Ecto neural progenitor cell (in vitro differentiated cells): ENCODE measurements at regions not wholly inside any gene's neighbourhood (a gene's known extent, or its start where the extent isn't known, plus 50 kb on each side); places are given as distances from the start of the nearest gene placed in this dataset.
"Not testable (repeated sequence)": the region's sequence is repeated elsewhere in the genome, so short reads cannot be mapped to it uniquely, and the experiment has no call there.

Source experiments
- DNase-seq: peaks from one replicate; pipeline ENCODE4 v3.0.0-alpha.2; 2018; ENCODE audit warnings: low spot score

GRCh38 chr6:130557481-130558112 lies 191.8 kb downstream of the TMEM200A start:
- no peak for DNase-seq

DNA sequence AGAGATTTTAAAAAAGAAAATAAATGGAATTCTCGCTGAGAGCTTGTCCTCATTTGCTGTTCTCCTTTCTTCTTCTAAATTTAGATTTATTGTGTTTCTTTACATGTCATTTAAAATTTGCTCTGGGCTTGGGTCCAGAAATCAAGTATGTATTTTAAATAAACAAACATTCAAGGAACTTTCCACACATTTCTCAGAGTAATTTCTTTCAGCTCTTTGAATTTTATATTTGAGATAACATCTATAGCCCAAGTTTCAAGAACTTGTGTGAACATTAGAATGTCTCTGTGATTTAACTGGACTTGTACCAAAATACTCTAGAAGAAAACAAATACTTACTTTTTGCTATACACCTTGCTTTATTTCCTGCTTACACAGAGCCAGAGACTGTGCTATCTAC lies 192.3 kb downstream of the TMEM200A start:
- no peak for DNase-seq

DNA sequence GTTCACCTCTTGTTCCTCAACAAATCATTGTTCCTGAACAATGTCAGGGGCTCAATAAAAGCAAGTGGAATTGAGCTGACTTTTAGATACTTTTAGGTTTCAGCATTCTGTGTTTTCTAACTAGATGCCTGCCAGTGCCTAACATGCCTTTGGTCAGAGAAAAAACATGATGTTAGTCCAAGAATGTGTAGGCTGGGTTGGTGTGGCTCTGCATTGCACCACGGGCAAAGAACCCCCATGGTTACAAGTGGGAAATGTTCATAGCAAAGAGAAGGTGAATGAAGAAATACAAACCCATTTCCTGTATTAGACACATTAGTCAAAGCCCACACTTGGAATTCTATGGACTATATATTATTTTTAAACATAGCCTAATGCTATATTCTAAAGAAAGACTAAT lies 193.3 kb downstream of the TMEM200A start:
- no peak for DNase-seq

GRCh38 chr6:130560231-130560630 lies 194.4 kb downstream of the TMEM200A start:
- no peak for DNase-seq

DNA sequence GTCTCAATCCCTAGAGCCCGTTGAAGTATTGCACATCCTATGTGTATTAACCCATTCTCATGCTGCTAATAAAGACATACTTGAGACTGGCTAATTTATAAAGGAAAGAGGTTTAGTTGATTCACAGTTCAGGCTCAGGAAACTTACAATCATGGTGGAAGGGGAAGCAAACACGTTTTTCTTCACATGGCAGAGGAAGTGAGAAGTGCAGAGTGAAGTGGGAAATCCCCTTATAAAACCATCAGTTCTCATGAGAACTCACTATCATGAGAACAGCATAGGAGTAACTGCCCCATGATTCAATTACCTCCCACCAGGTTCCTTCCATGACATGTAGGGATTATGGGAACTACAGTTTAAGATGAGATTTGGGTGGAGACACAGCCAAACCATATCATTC lies 195.3 kb downstream of the TMEM200A start:
- not testable (repeated sequence) for DNase-seq

- no peak for DNase-seq
Measured at GRCh38 chr6:130565696-130566095, 199.9 kb downstream of the TMEM200A start.

DNA sequence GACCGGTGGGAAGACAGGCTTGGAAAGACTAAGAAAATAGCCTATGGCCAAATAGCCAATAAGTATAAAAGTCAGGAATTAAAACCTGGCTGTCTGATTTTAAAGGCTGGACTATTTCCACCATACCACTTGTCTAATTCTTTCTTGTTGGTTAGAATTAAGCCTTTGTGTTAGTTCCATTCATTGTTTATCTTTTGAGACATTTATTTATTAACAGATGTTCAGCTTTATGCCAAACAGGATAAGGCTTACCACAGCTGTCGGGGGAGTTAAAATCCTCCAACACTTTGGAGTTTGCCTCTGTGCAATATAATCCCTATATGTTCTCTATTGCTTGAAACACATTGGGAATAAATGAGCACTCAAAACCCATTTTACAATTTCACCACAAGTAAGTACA lies 208.3 kb downstream of the TMEM200A start:
- no peak for DNase-seq

DNA sequence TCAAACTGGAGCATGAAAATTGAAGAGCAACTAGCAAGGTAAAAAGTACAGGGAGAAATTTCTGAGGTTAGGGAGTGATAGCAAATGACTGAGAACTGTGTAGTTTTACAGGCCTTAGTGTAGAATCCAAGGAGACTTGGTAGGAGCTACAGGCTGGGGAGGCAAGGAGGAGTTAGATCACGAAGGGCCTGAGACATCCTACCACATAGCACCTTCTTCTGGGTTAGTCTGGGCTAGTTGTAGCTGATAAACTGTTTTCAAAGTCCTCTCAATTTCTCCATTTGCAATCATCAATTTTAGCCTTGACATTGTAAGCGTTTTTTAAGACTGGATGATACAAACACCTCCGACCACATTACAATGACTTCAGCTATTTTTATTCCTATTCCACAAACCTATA lies 209.7 kb downstream of the TMEM200A start:
- no peak for DNase-seq

GRCh38 chr6:130575971-130576370 lies 210.2 kb downstream of the TMEM200A start:
- DNase-seq: no peak

- no peak for DNase-seq
Measured at GRCh38 chr6:130577178-130577919, 211.5 kb downstream of the TMEM200A start.

DNA sequence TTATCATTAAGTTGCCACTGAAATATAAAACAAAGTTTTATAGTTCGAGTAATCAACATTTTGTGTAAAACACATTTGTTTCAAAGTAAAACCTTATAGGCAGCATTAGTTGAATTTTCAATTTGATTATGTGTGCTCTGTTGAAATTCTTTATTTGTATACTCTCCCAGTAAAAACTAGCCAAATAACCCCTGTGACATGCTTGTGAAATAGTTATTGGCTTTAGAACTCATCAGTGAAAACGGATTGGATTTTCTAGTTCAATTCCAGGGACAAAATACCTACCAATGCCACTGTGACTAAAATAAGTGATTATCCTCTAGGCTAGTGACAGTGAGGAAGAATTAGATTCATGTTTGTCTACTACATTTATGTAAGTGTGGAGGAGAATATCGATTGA lies 212.9 kb downstream of the TMEM200A start:
- DNase-seq: no peak

- DNase-seq: no peak
Measured at GRCh38 chr6:130583268-130583667, 217.5 kb downstream of the TMEM200A start.

DNA sequence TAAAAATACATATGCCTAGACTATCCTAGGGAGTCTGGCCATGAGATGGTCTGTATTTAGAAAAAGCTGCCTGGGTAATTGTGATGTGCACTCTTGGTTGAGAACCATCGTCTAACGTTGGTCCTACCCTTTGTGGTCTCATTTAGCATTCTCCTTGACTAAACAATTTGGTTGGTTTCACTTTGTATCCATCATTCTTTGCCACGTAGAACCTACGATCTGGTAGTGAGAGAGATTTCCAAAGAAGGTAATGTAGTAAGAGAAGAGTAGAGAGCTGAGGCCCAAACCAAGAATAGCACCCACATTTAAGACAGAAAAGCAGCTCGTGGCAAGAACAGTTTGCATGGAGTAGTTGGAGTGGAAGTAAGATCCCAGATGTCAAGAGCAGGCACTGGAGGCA lies 219.8 kb downstream of the TMEM200A start:
- DNase-seq: no peak

GRCh38 chr6:130587778-130588520 lies 222.1 kb downstream of the TMEM200A start:
- DNase-seq: no peak

- DNase-seq: no peak
Measured at GRCh38 chr6:130593200-130593599, 227.4 kb downstream of the TMEM200A start.

- no peak for DNase-seq
Measured at GRCh38 chr6:130593948-130594347, 228.1 kb downstream of the TMEM200A start.

- no peak for DNase-seq
Measured at GRCh38 chr6:130598021-130598989, 228.9 kb upstream of the SMLR1 start.

- DNase-seq: no peak
Measured at GRCh38 chr6:130600880-130601341, 226.3 kb upstream of the SMLR1 start.

DNA sequence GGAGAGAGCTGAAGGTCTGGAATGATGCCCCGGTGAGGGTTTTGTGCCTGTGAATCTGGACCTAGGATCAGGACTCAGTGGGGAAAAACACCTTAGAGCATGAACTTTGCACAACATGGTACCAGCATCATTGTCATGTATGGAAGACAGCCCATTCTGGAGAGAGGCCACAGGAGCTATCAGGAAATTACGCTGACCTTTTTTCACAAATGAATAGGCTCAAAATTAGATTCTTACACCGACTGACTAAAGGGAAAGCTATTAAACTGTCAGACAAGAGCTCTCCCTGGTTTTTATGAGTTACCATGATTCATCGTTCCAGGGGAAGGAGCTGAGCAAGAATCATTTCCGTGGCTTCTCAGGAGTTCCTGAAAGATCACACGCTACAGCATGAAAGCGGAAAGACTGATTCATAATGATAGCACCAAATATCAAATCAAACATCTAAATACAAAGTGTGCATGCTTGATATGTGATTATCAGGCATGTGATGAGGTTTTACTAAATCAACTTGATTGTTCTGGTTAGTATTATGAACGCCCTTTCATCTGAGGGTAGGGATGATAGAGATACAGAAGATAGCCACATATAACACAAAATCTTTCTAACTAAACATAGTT lies 224.9 kb upstream of the SMLR1 start:
- no peak for DNase-seq

DNA sequence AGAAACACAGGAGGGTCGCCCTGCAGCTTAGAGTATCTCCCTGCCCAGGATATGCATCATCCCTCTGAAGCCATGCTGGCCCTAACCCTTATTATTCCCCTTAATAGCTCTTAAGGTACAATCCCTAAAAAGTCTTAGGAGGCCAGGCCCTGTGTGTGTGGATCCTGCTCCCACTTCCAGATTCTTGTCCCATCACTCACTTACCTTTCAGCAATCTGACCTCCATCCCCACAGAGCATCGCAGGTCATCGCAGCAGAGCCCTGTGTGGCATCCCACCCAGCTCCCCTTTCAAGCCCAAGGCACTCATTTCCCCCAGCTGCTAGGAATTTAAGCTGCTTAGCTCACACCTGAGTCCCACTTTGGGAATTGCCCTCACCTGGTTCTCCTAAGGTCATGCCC lies 223.8 kb upstream of the SMLR1 start:
- DNase-seq: no peak

GRCh38 chr6:130604841-130605399 lies 222.3 kb upstream of the SMLR1 start:
- no peak for DNase-seq
